OCI-LY1 (cell line): ENCODE measurements at regions not wholly inside any gene's neighbourhood (a gene's known extent, or its start where the extent isn't known, plus 50 kb on each side); places are given as distances from the start of the nearest gene placed in this dataset.

Source experiments
- EZH2 ChIP-seq: fragments of 200-600 bp; sonication (generic), shearing (Covaris generic); IDR thresholded peaks from 2 replicates; pipeline ENCODE4 v1.8.0; 2017; ENCODE audit warnings: borderline replicate concordance, mixed run types, mild to moderate bottlenecking, antibody characterized with exemption, low read length, moderate library complexity, mixed read lengths
- TF ChIP-seq, protein P1 (sequence below): fragments of 200-600 bp; sonication (generic), shearing (Covaris generic); IDR thresholded peaks from 2 replicates; pipeline ENCODE4 v1.5.1; 2017; ENCODE audit warnings: mild to moderate bottlenecking, antibody characterized with exemption, low read length, moderate library complexity, mixed read lengths

DNA sequence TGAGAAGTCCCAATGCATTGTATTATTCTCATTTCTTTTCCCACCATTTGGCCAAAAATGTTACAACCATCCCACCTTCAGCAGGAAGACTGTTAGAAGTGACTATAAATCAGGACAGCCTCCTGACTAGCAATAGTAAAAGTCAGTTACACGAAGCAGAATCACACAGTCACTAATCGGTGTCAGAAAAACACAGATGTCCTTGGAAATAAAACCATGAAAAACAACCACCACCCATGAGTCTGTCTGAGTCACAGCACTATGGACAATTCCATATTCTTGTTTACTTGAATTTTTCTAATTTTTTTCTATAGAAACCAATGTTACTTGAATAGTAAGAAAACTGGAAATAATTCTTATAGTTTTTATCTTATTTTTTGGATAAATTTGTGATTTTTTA is 81.9 kb upstream of the FRMD4A start:
- TF ChIP-seq, protein P1, sequence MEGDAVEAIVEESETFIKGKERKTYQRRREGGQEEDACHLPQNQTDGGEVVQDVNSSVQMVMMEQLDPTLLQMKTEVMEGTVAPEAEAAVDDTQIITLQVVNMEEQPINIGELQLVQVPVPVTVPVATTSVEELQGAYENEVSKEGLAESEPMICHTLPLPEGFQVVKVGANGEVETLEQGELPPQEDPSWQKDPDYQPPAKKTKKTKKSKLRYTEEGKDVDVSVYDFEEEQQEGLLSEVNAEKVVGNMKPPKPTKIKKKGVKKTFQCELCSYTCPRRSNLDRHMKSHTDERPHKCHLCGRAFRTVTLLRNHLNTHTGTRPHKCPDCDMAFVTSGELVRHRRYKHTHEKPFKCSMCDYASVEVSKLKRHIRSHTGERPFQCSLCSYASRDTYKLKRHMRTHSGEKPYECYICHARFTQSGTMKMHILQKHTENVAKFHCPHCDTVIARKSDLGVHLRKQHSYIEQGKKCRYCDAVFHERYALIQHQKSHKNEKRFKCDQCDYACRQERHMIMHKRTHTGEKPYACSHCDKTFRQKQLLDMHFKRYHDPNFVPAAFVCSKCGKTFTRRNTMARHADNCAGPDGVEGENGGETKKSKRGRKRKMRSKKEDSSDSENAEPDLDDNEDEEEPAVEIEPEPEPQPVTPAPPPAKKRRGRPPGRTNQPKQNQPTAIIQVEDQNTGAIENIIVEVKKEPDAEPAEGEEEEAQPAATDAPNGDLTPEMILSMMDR = no peak
- TF ChIP-seq EZH2 = no peak
